HG03060 (cell line): ENCODE measurements at regions not wholly inside any gene's neighbourhood (a gene's known extent, or its start where the extent isn't known, plus 50 kb on each side); places are given as distances from the start of the nearest gene placed in this dataset.

ENCODE experiments used
- ATAC-seq: cut with Tn5 transposase; IDR thresholded peaks from one replicate; pipeline ENCODE4 v1.9.1; 2021; ENCODE audit warnings: low read depth, moderate number of reproducible peaks; ENCODE audit not compliant: unreplicated experiment

- no peak for ATAC-seq
Observed at GRCh38 chr6:120671519-120671918, 662.8 kb downstream of the TBC1D32 start.

DNA sequence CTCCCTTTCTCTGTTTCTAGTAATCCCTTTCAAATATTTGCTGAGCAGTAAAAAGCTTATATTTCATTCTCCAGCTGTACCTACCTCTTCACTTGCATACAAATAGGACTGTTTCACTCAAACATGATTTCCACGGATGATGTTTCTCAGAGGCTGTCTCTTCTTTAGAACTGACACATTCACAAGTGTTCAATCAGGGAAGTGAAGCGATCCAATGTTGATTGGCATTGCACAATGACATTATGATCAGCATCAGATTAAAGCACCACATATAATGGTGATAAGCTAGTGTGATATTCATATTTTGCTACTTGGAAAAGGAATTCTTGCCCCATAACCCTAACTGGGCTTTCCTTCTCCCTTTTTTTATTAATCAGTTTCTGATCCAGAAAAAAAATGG, 681.8 kb downstream of the TBC1D32 start:
- no peak for ATAC-seq

GRCh38 chr6:120648713-120649112, 685.6 kb downstream of the TBC1D32 start:
- ATAC-seq: no peak

- no peak for ATAC-seq
Observed at GRCh38 chr6:120646101-120646500, 688.2 kb downstream of the TBC1D32 start.

- no peak for ATAC-seq
Observed at GRCh38 chr6:120632975-120633374, 701.3 kb downstream of the TBC1D32 start.

DNA sequence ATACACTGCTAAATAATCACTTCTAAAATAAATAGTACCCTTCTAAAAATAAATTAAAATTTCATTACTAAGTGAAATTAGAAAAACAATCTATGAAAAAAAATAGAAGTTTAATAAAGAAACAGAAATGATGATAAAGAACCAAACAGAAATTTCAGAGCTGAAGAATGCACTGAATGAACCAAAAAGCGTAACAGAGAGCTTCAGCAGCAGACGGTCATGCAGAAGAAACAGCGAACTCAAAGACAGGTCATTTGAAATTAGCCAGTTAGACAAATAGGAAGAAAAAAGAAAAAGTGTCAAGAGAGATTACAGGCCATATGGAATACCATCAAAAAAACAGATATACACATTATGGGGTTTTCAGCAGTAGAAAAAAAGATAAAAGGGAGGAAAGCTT, 706.7 kb downstream of the TBC1D32 start:
- ATAC-seq: no peak

DNA sequence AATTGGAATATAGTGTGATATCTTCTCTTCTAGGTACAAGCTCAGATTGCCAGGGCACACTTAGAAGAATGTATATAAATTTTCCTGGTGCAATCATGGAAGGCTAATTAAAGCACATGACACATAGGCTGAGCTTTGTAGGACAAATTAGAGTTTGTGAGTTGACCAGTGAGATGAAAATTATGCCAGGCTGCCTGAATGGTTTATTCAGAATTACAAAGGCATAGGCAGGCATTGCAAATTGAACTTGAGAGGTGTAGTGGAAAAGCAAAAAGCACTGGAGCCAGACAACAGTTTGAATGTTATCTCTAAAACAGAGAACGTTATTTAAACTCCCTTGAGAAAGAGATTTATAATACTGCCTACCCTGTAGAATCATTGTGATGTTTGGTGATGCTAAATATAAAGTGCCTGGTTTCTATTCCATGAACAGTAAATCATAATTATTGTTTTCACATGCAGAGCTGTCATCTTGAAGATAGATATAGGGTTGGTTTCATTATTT, 712.1 kb downstream of the TBC1D32 start:
- no peak for ATAC-seq

DNA sequence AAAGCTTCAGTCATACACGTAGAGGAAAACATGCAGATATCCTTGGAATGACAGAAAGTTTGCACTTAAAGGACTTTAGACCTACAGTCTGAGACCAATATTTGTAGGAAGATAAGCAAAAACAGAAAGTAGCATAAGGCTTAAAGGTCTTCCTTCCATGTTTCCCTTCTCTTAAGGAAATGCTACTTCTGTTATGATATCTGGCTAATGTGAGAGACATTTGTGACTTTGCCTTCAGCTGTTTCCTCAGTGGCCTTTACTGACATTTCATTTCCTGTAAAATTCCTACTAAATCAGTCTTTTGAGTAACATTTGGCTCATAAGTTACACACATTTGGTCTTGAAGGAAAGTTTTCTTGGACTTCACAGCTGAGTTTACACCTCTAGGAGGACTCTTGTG, 713.4 kb downstream of the TBC1D32 start:
- ATAC-seq: no peak

DNA sequence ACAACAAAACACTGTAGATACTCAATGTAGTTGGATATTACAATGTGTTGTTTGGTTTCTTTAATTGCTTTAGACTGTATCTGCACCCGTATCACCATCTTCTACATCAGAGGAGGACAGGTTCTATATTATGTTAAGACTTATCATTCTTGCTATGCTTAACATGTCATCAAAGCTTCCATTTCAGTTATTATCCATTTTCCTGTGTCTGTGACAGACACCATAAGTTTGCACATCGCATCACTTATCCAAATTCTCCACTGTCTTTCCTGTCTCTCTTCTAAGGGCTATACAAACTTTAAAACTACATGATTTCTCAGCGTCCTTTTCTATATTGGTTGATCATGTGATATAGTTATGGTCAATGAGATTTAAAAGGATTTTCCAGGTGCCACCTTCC, 719.0 kb downstream of the TBC1D32 start:
- ATAC-seq: no peak

- ATAC-seq: no peak
Observed at GRCh38 chr6:120614723-120615122, 719.6 kb downstream of the TBC1D32 start.

GRCh38 chr6:120608826-120609225, 725.5 kb downstream of the TBC1D32 start:
- ATAC-seq: no peak

- ATAC-seq: no peak
Observed at GRCh38 chr6:120606743-120607142, 727.5 kb downstream of the TBC1D32 start.

DNA sequence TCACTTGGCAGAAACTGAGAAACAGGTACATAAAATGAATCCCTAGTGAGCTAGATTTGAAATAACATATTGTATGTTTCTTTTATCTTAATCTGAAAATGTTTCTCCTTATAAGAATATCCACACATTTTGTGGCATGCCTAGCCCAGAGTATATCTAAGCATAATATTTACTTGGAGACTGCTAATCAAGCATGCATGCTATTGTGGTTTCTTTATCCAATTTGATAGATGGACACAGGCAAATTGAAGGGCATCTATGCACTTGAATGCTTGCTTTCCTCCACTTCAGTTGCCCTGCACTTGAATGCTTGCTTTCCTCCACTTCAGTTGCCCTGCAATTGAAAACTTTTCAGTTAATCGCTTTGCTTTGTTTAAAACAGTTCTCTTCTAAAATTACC, 729.8 kb downstream of the TBC1D32 start:
- no peak for ATAC-seq

DNA sequence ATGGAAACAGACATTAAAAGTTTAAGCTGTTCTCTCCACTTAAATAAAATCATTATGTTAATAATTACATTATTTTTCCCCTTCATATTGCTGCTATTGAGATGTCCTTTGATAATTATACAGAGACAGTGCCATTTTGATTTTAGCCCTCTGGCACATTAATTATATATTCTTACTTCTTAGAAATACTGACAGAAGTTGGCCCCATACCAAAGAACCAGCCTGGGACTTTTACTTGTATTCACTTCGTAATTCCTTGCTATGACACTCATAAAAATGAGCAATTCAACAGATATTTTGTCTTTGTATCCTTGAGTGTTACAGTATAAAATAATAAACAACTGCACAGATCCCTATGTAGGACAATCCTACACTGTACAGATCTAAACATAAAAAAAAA, 743.7 kb downstream of the TBC1D32 start:
- no peak for ATAC-seq

GRCh38 chr6:120588424-120588823, 745.9 kb downstream of the TBC1D32 start:
- ATAC-seq: no peak

DNA sequence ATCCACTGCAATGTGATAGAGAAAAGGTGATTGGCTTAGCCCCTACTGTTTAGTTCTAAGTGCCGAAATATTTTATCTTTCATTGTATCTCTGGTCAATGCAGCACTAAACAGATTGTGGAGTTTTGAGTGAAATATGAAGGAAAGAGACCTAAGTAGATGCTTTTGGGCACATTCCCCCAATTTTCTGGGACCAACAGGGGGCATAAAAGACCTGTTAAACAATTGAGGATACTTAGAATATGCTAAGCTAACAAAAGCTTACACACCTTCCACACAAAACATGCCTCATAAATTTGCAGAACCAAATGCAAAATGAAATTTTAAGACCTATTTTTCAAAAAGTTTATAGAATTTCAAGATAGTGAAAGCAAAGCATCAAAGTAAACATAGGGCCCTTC, 746.9 kb downstream of the TBC1D32 start:
- no peak for ATAC-seq

GRCh38 chr6:120584111-120584760, 750.0 kb downstream of the TBC1D32 start:
- no peak for ATAC-seq

DNA sequence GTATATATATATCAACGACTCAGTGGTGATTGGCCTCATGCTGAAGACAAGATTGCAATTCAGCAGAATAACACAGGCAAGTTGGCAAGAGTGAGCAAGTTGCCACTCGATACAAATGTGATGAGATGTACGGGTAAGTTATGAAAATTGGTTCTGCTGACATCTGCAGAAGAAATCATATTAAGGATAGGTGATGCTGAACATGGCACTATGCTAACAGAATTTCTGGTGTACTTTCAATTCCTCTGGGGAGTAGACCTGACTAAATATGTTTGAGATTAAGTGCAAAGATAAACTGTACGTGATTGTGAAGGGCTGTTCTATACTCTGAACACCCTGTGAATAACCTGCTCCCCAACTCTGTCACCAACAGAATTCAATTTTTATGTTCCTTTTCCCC, 758.2 kb downstream of the TBC1D32 start:
- no peak for ATAC-seq

GRCh38 chr6:120569714-120570113, 764.6 kb downstream of the TBC1D32 start:
- ATAC-seq: no peak

GRCh38 chr6:120564779-120565178, 769.5 kb downstream of the TBC1D32 start:
- ATAC-seq: no peak

GRCh38 chr6:120558294-120558693, 776.0 kb downstream of the TBC1D32 start:
- no peak for ATAC-seq

- no peak for ATAC-seq
Observed at GRCh38 chr6:120557554-120557953, 776.7 kb downstream of the TBC1D32 start.

DNA sequence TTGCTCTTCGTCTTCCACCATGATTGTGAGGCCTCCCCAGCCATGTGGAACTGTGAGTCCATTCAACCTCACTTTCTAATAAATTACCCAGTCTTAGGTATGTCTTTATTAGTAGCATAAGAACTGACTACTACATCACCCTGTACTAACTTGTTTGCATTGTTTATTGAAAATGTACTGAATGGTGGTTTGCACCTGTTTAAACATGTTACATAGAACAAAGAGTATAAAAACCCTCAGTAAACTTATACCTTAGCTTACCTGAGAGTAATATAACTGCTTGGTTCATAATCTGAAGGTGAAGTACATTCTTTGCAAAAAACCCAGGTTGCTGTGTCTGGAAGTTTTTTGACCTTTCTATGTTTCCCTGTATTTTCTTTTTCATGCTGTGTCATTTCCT, 777.8 kb downstream of the TBC1D32 start:
- ATAC-seq: no peak
